Endodermal cell (in vitro differentiated cells): ENCODE measurements at regions not wholly inside any gene's neighbourhood (a gene's known extent, or its start where the extent isn't known, plus 50 kb on each side); places are given as distances from the start of the nearest gene placed in this dataset.
"Not testable (repeated sequence)": the region's sequence is repeated elsewhere in the genome, so short reads cannot be mapped to it uniquely, and the experiment has no call there.

ENCODE experiments used
- DNase-seq: peaks from one replicate; pipeline ENCODE4 v3.0.0-alpha.2; 2017
- H3K27ac ChIP-seq: 2 replicates; pipeline ENCODE4 v1.5.1; 2013; ENCODE audit warnings: mild to moderate bottlenecking, low read depth, low read length, moderate library complexity
- H3K27me3 ChIP-seq: 2 replicates; pipeline ENCODE4 v1.6.1; 2013; ENCODE audit warnings: mild to moderate bottlenecking, low read length, moderate library complexity; ENCODE audit not compliant: insufficient read depth, control insufficient read depth, poor library complexity, severe bottlenecking
- H3K36me3 ChIP-seq: 2 replicates; pipeline ENCODE4 v1.7.0; 2013; ENCODE audit warnings: mild to moderate bottlenecking, low read length, moderate library complexity; ENCODE audit not compliant: control insufficient read depth, insufficient read depth
- H3K4me1 ChIP-seq: one replicate; pipeline ENCODE4 v1.7.0; 2013; ENCODE audit warnings: low read length; ENCODE audit not compliant: control insufficient read depth, insufficient read depth
- H3K4me3 ChIP-seq: 2 replicates; pipeline ENCODE4 v1.5.1; 2013; ENCODE audit warnings: mild to moderate bottlenecking, low read length, moderate library complexity
- H3K9ac ChIP-seq: 2 replicates; pipeline ENCODE4 v1.6.1; 2013; ENCODE audit warnings: mild to moderate bottlenecking, low read length, moderate library complexity; ENCODE audit not compliant: poor library complexity, severe bottlenecking; ENCODE audit errors: extremely low read depth
- H3K9me3 ChIP-seq: 2 replicates; pipeline ENCODE4 v1.6.1; 2013; ENCODE audit warnings: mild to moderate bottlenecking, low read length, moderate library complexity; ENCODE audit not compliant: control insufficient read depth
- H3K27ac Mint-ChIP-seq: 2 replicates; pipeline ENCODE4 v1.8.0; 2020; ENCODE audit warnings: mixed read lengths
- H3K27me3 Mint-ChIP-seq: 2 replicates; pipeline ENCODE4 v1.8.0; 2021; ENCODE audit warnings: mild to moderate bottlenecking, mixed read lengths; ENCODE audit not compliant: insufficient read depth
- H3K36me3 Mint-ChIP-seq: 2 replicates; pipeline ENCODE4 v1.8.0; 2020; ENCODE audit warnings: low read depth, mixed read lengths
- H3K4me1 Mint-ChIP-seq: 2 replicates; pipeline ENCODE4 v1.8.0; 2020; ENCODE audit warnings: mixed read lengths
- H3K4me3 Mint-ChIP-seq: 2 replicates; pipeline ENCODE4 v1.8.0; 2020; ENCODE audit warnings: mild to moderate bottlenecking, moderate library complexity, mixed read lengths
- H3K9me3 Mint-ChIP-seq: 2 replicates; pipeline ENCODE4 v1.8.0; 2020; ENCODE audit warnings: mild to moderate bottlenecking, mixed read lengths
- CTCF ChIP-seq: fragments of 200-600 bp; sonication (generic); conservative IDR thresholded peaks from 2 replicates; pipeline ENCODE4 v1.5.0; 2021; ENCODE audit warnings: antibody characterized with exemption, mild to moderate bottlenecking
- WGBS, 2 experiments: methylation state at CpG; one replicate each; pipeline versions ENCODE4 v1.1.5 to v1.1.7; 2013; ENCODE audit warnings: missing lambda C conversion rate in 2 of 2, mixed read lengths in 1 of 2; ENCODE audit not compliant: insufficient coverage in 1 of 2, insufficient read length in 1 of 2; 5-methylcytosine and 5-hydroxymethylcytosine counted together

- H3K4me3 Mint-ChIP-seq = no peak overlapping the region
- H3K4me1 Mint-ChIP-seq = peaks cover under 1% of the 10 kb centered on the region
- H3K27me3 Mint-ChIP-seq = no peaks in the 10 kb centered on the region
- no peaks in the 10 kb centered on the region for H3K9me3 Mint-ChIP-seq
- Histone ChIP-seq H3K27me3 (no peaks in the 10 kb centered on the region), H3K9ac (no peak overlapping the region), H3K4me1 (no peaks in the 10 kb centered on the region), H3K9me3 (no peaks in the 10 kb centered on the region), H3K4me3 (no peak overlapping the region), H3K36me3 (no peaks in the 10 kb centered on the region), H3K27ac (no peak overlapping the region)
- TF ChIP-seq CTCF = no peak
- no peak overlapping the region for H3K27ac Mint-ChIP-seq
- no peak for DNase-seq
- peaks cover 12% of the 10 kb centered on the region for H3K36me3 Mint-ChIP-seq
Measured at GRCh38 chr1:245000872-245001188, 136.5 kb upstream of the HNRNPU start.

GRCh38 chr1:244999644-245000043 is 135.3 kb upstream of the HNRNPU start:
- H3K36me3 ChIP-seq, H3K27ac Mint-ChIP-seq, H3K27me3 Mint-ChIP-seq, H3K4me3 Mint-ChIP-seq, H3K9ac ChIP-seq, H3K4me1 ChIP-seq, H3K9me3 ChIP-seq, H3K4me3 ChIP-seq, H3K4me1 Mint-ChIP-seq, DNase-seq, H3K27me3 ChIP-seq, H3K9me3 Mint-ChIP-seq, H3K27ac ChIP-seq: not testable (repeated sequence)
- WGBS, 2 experiments = 88 to 92% methylated on average over 3 of the region's 3 CpGs
- H3K36me3 Mint-ChIP-seq = peaks cover 21% of the 10 kb centered on the region

- Mint-ChIP-seq H3K9me3 (no peaks in the 10 kb centered on the region), H3K4me1 (no peaks in the 10 kb centered on the region), H3K36me3 (peaks cover 23% of the 10 kb centered on the region), H3K27ac (no peak overlapping the region), H3K4me3 (no peak overlapping the region), H3K27me3 (no peaks in the 10 kb centered on the region)
- Histone ChIP-seq H3K9ac (no peak overlapping the region), H3K9me3 (no peaks in the 10 kb centered on the region), H3K27ac (no peak overlapping the region), H3K4me1 (no peaks in the 10 kb centered on the region), H3K27me3 (no peaks in the 10 kb centered on the region), H3K36me3 (no peaks in the 10 kb centered on the region), H3K4me3 (no peak overlapping the region)
- WGBS, 2 experiments = 100% methylated on average over 1 of the region's 1 CpG; no CpG with 5 or more reads in 1 of the 2 experiments
- TF ChIP-seq CTCF = no peak
- DNase-seq = no peak
Measured at GRCh38 chr1:244998717-244999346, 134.5 kb upstream of the HNRNPU start.
